ENCODE measurements at regions not wholly inside any gene's neighbourhood (a gene's known extent, or its start where the extent isn't known, plus 50 kb on each side); places are given as distances from the start of the nearest gene placed in this dataset.

DNA sequence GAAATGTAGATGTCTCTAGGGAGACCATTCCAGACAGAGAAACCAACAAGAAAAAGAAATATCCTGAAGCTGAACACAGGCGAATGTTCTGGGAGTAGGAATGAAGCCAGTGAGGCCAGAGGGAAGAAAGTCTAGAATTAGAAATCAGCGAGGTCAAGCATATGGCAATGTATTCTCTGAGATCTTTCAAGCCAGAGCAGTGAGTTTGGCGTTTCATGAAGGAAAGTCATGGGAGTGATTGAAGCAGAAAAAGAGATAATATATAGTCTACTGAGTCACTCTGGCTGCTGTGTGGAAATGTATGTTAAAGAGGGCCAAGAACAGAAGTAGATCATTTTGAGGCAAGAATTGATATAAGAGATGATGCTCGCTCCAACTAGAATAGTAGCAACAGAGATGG, 576.0 kb downstream of the PCDH17 start:
- no peaks in the 10 kb centered on the region for H3K27me3 ChIP-seq
- H3K4me3 ChIP-seq = no peak overlapping the region
- H3K9me3 ChIP-seq = no peaks in the 10 kb centered on the region
- H3K27ac ChIP-seq = no peak overlapping the region
- no peaks in the 10 kb centered on the region for H3K4me1 ChIP-seq
- WGBS, 2 donors = 74 to 83% methylated on average over 4 of the region's 4 CpGs
- TF ChIP-seq POLR2AphosphoS5 (IDR thresholded peaks at IDR 0.05) = no peak
- no peak for TF ChIP-seq EP300 (IDR thresholded peaks at IDR 0.05)
- TF ChIP-seq, protein P1, sequence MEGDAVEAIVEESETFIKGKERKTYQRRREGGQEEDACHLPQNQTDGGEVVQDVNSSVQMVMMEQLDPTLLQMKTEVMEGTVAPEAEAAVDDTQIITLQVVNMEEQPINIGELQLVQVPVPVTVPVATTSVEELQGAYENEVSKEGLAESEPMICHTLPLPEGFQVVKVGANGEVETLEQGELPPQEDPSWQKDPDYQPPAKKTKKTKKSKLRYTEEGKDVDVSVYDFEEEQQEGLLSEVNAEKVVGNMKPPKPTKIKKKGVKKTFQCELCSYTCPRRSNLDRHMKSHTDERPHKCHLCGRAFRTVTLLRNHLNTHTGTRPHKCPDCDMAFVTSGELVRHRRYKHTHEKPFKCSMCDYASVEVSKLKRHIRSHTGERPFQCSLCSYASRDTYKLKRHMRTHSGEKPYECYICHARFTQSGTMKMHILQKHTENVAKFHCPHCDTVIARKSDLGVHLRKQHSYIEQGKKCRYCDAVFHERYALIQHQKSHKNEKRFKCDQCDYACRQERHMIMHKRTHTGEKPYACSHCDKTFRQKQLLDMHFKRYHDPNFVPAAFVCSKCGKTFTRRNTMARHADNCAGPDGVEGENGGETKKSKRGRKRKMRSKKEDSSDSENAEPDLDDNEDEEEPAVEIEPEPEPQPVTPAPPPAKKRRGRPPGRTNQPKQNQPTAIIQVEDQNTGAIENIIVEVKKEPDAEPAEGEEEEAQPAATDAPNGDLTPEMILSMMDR (IDR thresholded peaks at IDR 0.05) = no peak
- no peak for TF ChIP-seq POLR2A (IDR thresholded peaks at IDR 0.05)
- H3K36me3 ChIP-seq = no peaks in the 10 kb centered on the region
- no peak for DNase-seq
- intact Hi-C loops (cut with DNase I) = no loop called here

DNA sequence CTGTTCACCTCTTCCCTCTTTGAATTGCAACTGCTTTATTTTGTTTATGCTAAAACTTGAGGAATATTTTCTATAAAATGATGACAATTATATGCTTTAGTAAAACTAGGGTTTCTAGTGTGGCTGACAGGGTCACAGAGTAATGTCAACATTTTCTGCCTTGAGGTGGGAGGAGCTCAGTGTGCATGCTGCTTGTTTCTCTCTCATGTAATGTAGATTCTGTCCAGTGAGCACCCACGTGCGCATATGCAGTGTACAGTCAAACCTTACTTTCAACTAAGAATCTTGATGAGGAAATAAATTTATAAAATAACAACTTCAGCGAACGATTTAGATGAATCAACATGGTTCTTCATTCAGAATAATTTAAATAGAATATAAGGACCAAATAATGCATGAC, 603.9 kb downstream of the PCDH17 start:
- intact Hi-C loops (cut with DNase I) = no loop called here
- H3K4me1 ChIP-seq = no peaks in the 10 kb centered on the region
- H3K36me3 ChIP-seq = no peaks in the 10 kb centered on the region
- no peaks in the 10 kb centered on the region for H3K27me3 ChIP-seq
- no peak overlapping the region for H3K27ac ChIP-seq
- TF ChIP-seq POLR2AphosphoS5 (IDR thresholded peaks at IDR 0.05) (no peak), EP300 (IDR thresholded peaks at IDR 0.05) (no peak), POLR2A (IDR thresholded peaks at IDR 0.05) (no peak)
- TF ChIP-seq, protein P1 (IDR thresholded peaks at IDR 0.05) = no peak
- 64 to 74% methylated on average over 4 of the region's 4 CpGs for WGBS, 2 donors
- H3K4me3 ChIP-seq = no peak overlapping the region
- no peaks in the 10 kb centered on the region for H3K9me3 ChIP-seq
- DNase-seq = no peak

DNA sequence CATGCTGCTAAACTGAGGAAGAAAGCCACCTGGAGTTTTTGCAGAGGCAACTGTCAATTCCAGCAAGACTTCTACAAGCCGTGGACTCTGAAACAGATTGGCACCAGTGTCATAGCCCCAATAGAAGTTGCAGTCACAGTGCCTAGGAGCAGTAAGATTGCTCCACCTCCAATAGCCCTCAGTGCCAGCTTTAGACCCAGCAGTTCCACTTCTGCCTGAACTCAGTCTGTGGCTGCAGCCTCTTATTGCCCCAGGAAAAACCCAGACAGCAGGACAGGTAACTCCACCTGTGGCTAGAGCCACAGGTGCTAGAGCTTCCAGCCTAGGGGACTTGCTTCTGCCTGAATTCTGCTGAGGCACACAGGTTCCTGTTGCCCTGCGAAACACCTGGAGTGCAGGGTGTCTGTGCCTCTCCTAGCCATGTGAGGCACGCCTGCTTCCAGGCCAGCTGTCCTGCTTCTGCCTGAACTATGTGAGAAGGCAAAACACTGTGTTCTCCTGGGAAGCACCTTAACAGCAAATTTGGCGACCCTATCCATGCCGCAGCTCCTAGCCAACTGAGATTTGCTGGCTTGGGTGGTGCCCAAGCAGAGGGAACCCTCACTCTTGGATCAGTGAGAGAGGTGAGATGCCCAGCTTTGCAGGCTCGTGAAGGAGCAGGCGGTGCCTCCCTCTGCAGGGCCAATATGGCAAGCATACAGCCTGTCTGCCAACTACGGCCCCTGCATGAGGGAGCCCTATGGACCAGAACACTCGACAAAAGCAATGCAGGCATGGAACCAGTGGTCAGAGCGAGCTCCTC, 607.6 kb downstream of the PCDH17 start:
- no peak for DNase-seq
- Histone ChIP-seq H3K9me3 (no peaks in the 10 kb centered on the region), H3K36me3 (no peaks in the 10 kb centered on the region), H3K27ac (no peak overlapping the region), H3K27me3 (no peaks in the 10 kb centered on the region), H3K4me1 (no peaks in the 10 kb centered on the region), H3K4me3 (no peak overlapping the region)
- WGBS, 2 donors = 76 to 86% methylated on average over 10 of the region's 10 CpGs
- TF ChIP-seq, protein P1 (IDR thresholded peaks at IDR 0.05) = no peak
- no peak for TF ChIP-seq POLR2AphosphoS5 (IDR thresholded peaks at IDR 0.05)
- TF ChIP-seq POLR2A (IDR thresholded peaks at IDR 0.05) = no peak
- no peak for TF ChIP-seq EP300 (IDR thresholded peaks at IDR 0.05)
- intact Hi-C loops (cut with DNase I) = no loop called here

DNA sequence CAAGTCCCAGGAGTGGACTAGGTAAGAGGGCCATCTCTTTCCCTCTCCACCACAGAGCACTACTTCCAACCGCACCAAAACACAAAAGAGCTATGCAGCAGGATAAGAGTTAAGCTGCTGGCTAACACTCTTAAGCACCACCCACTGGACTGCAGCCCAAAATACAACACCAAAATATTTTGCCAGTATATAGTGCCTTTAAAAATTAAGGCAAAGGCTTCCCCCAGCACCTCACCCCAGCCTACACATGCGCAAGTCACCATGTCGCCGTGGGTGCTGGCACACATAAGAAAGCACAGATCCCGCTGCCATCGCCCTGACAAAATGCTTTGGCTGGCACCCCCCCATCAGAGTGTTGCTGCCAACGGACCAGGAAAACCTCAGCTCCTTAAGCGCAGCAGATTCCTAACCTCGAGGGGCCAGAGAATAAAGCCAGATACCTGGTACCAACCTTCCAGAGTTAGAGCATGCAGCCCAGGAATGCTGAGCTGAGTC, 608.3 kb downstream of the PCDH17 start:
- H3K4me1 ChIP-seq = no peaks in the 10 kb centered on the region
- no peaks in the 10 kb centered on the region for H3K27me3 ChIP-seq
- no peak overlapping the region for H3K4me3 ChIP-seq
- no peaks in the 10 kb centered on the region for H3K9me3 ChIP-seq
- intact Hi-C loops (cut with DNase I) = no loop called here
- no peak for TF ChIP-seq POLR2AphosphoS5 (IDR thresholded peaks at IDR 0.05)
- TF ChIP-seq, protein P1 (IDR thresholded peaks at IDR 0.05) = no peak
- TF ChIP-seq EP300 (IDR thresholded peaks at IDR 0.05) = no peak
- TF ChIP-seq POLR2A (IDR thresholded peaks at IDR 0.05) = no peak
- no peak overlapping the region for H3K27ac ChIP-seq
- no peaks in the 10 kb centered on the region for H3K36me3 ChIP-seq
- DNase-seq = no peak
- WGBS, 2 donors = 88 to 92% methylated on average over 9 of the region's 9 CpGs

All from sigmoid colon (tissue), 6 donors.